Activated naive CD4-positive, alpha-beta T cell treated with anti-CD3 and anti-CD28 coated beads, Interleukin-2, amount 50 U/mL, for 24 hours (primary cell): ENCODE measurements at regions not wholly inside any gene's neighbourhood (a gene's known extent, or its start where the extent isn't known, plus 50 kb on each side); places are given as distances from the start of the nearest gene placed in this dataset.

Experiments used
- H3K27ac Mint-ChIP-seq: one replicate; pipeline ENCODE4 v1.8.0; 2021; ENCODE audit warnings: mild to moderate bottlenecking, mixed read lengths
- H3K27me3 Mint-ChIP-seq: one replicate; pipeline ENCODE4 v1.8.0; 2021; ENCODE audit warnings: mixed read lengths
- H3K36me3 Mint-ChIP-seq: one replicate; pipeline ENCODE4 v1.8.0; 2021; ENCODE audit warnings: mixed read lengths
- H3K4me1 Mint-ChIP-seq: one replicate; pipeline ENCODE4 v1.8.0; 2021; ENCODE audit warnings: mixed read lengths
- H3K4me3 Mint-ChIP-seq: one replicate; pipeline ENCODE4 v1.8.0; 2021; ENCODE audit warnings: mild to moderate bottlenecking, mixed read lengths
- H3K9me3 Mint-ChIP-seq: one replicate; pipeline ENCODE4 v1.8.0; 2021; ENCODE audit warnings: mixed read lengths

GRCh38 chr6:133645966-133646740 is 242.8 kb upstream of the TCF21 start:
- Mint-ChIP-seq H3K9me3 (no peaks in the 10 kb centered on the region), H3K4me1 (no peaks in the 10 kb centered on the region), H3K36me3 (no peaks in the 10 kb centered on the region), H3K4me3 (no peak overlapping the region), H3K27ac (no peak overlapping the region), H3K27me3 (peaks cover 6% of the 10 kb centered on the region)

GRCh38 chr6:133648581-133648980 is 240.3 kb upstream of the TCF21 start:
- Mint-ChIP-seq H3K9me3 (no peaks in the 10 kb centered on the region), H3K27ac (no peak overlapping the region), H3K4me3 (no peak overlapping the region), H3K36me3 (no peaks in the 10 kb centered on the region), H3K4me1 (no peaks in the 10 kb centered on the region), H3K27me3 (peaks cover 6% of the 10 kb centered on the region)

GRCh38 chr6:133671376-133671775 is 217.5 kb upstream of the TCF21 start:
- Mint-ChIP-seq H3K9me3 (peaks cover 4% of the 10 kb centered on the region), H3K4me3 (no peak overlapping the region), H3K27me3 (peaks cover 2% of the 10 kb centered on the region), H3K4me1 (no peaks in the 10 kb centered on the region), H3K27ac (no peak overlapping the region), H3K36me3 (no peaks in the 10 kb centered on the region)

- Mint-ChIP-seq H3K4me3 (no peak overlapping the region), H3K9me3 (peaks cover 4% of the 10 kb centered on the region), H3K36me3 (no peaks in the 10 kb centered on the region), H3K4me1 (no peaks in the 10 kb centered on the region), H3K27me3 (peaks cover 2% of the 10 kb centered on the region), H3K27ac (no peak overlapping the region)
These were observed 215.9 kb upstream of the TCF21 start for GRCh38 chr6:133673056-133673455.

GRCh38 chr6:133674661-133675060 is 214.3 kb upstream of the TCF21 start:
- Mint-ChIP-seq H3K9me3 (peaks cover 4% of the 10 kb centered on the region), H3K36me3 (no peaks in the 10 kb centered on the region), H3K27ac (no peak overlapping the region), H3K4me1 (no peaks in the 10 kb centered on the region), H3K4me3 (no peak overlapping the region), H3K27me3 (peaks cover 2% of the 10 kb centered on the region)

- H3K9me3 Mint-ChIP-seq: peaks cover 3% of the 10 kb centered on the region
- H3K27me3 Mint-ChIP-seq: no peaks in the 10 kb centered on the region
- no peak overlapping the region for H3K27ac Mint-ChIP-seq
- H3K4me3 Mint-ChIP-seq: no peak overlapping the region
- H3K4me1 Mint-ChIP-seq: no peaks in the 10 kb centered on the region
- no peaks in the 10 kb centered on the region for H3K36me3 Mint-ChIP-seq
These were observed 207.9 kb upstream of the TCF21 start for GRCh38 chr6:133680994-133681393.

- H3K9me3 Mint-ChIP-seq: no peaks in the 10 kb centered on the region
These were observed 207.0 kb upstream of the TCF21 start for GRCh38 chr6:133681891-133682290.

GRCh38 chr6:133682506-133683307 is 206.2 kb upstream of the TCF21 start:
- H3K27ac Mint-ChIP-seq: no peak overlapping the region
- no peaks in the 10 kb centered on the region for H3K36me3 Mint-ChIP-seq
- no peaks in the 10 kb centered on the region for H3K27me3 Mint-ChIP-seq
- H3K4me1 Mint-ChIP-seq: no peaks in the 10 kb centered on the region
- no peak overlapping the region for H3K4me3 Mint-ChIP-seq
- no peaks in the 10 kb centered on the region for H3K9me3 Mint-ChIP-seq

More at GRCh38 chr6:133681891-133682290, 207.0 kb upstream of the TCF21 start:
- no peak overlapping the region for H3K4me3 Mint-ChIP-seq
- H3K4me1 Mint-ChIP-seq: no peaks in the 10 kb centered on the region
- no peaks in the 10 kb centered on the region for H3K36me3 Mint-ChIP-seq
- no peak overlapping the region for H3K27ac Mint-ChIP-seq
- no peaks in the 10 kb centered on the region for H3K27me3 Mint-ChIP-seq

- H3K4me3 Mint-ChIP-seq: no peak overlapping the region
- no peak overlapping the region for H3K27ac Mint-ChIP-seq
- H3K36me3 Mint-ChIP-seq: no peaks in the 10 kb centered on the region
- no peaks in the 10 kb centered on the region for H3K27me3 Mint-ChIP-seq
- H3K4me1 Mint-ChIP-seq: no peaks in the 10 kb centered on the region
- H3K9me3 Mint-ChIP-seq: no peaks in the 10 kb centered on the region
These were observed 205.7 kb upstream of the TCF21 start for GRCh38 chr6:133683308-133683580.

GRCh38 chr6:133683606-133684005 is 205.3 kb upstream of the TCF21 start:
- H3K9me3 Mint-ChIP-seq: no peaks in the 10 kb centered on the region
- no peaks in the 10 kb centered on the region for H3K4me1 Mint-ChIP-seq

GRCh38 chr6:133688705-133689492 is 200.0 kb upstream of the TCF21 start:
- Mint-ChIP-seq H3K4me1 (no peaks in the 10 kb centered on the region), H3K27me3 (no peaks in the 10 kb centered on the region), H3K36me3 (no peaks in the 10 kb centered on the region), H3K4me3 (no peak overlapping the region), H3K27ac (no peak overlapping the region), H3K9me3 (peaks cover 5% of the 10 kb centered on the region)

More at GRCh38 chr6:133683606-133684005, 205.3 kb upstream of the TCF21 start:
- Mint-ChIP-seq H3K36me3 (no peaks in the 10 kb centered on the region), H3K4me3 (no peak overlapping the region), H3K27me3 (no peaks in the 10 kb centered on the region), H3K27ac (no peak overlapping the region)

GRCh38 chr6:133689863-133690262 is 199.1 kb upstream of the TCF21 start:
- peaks cover 5% of the 10 kb centered on the region for H3K9me3 Mint-ChIP-seq
- H3K36me3 Mint-ChIP-seq: no peaks in the 10 kb centered on the region
- no peaks in the 10 kb centered on the region for H3K27me3 Mint-ChIP-seq

GRCh38 chr6:133693565-133693964 is 195.3 kb upstream of the TCF21 start:
- Mint-ChIP-seq H3K4me3 (no peak overlapping the region), H3K4me1 (no peaks in the 10 kb centered on the region), H3K9me3 (peaks cover 13% of the 10 kb centered on the region), H3K27ac (no peak overlapping the region), H3K27me3 (peaks cover 3% of the 10 kb centered on the region), H3K36me3 (no peaks in the 10 kb centered on the region)

More at GRCh38 chr6:133689863-133690262, 199.1 kb upstream of the TCF21 start:
- Mint-ChIP-seq H3K4me3 (no peak overlapping the region), H3K27ac (no peak overlapping the region), H3K4me1 (no peaks in the 10 kb centered on the region)

- no peaks in the 10 kb centered on the region for H3K4me1 Mint-ChIP-seq
- peaks cover 13% of the 10 kb centered on the region for H3K9me3 Mint-ChIP-seq
- peaks cover 3% of the 10 kb centered on the region for H3K27me3 Mint-ChIP-seq
- no peaks in the 10 kb centered on the region for H3K36me3 Mint-ChIP-seq
- H3K4me3 Mint-ChIP-seq: no peak overlapping the region
- H3K27ac Mint-ChIP-seq: no peak overlapping the region
These were observed 191.7 kb upstream of the TCF21 start for GRCh38 chr6:133697185-133697584.

GRCh38 chr6:133697666-133698065 is 191.2 kb upstream of the TCF21 start:
- Mint-ChIP-seq H3K9me3 (peaks cover 12% of the 10 kb centered on the region), H3K36me3 (no peaks in the 10 kb centered on the region), H3K27ac (no peak overlapping the region)

GRCh38 chr6:133698272-133698671 is 190.6 kb upstream of the TCF21 start:
- peaks cover 8% of the 10 kb centered on the region for H3K9me3 Mint-ChIP-seq
- H3K4me3 Mint-ChIP-seq: no peak overlapping the region

More at GRCh38 chr6:133697666-133698065, 191.2 kb upstream of the TCF21 start:
- no peaks in the 10 kb centered on the region for H3K4me1 Mint-ChIP-seq
- peaks cover 3% of the 10 kb centered on the region for H3K27me3 Mint-ChIP-seq
- H3K4me3 Mint-ChIP-seq: no peak overlapping the region

More at GRCh38 chr6:133698272-133698671, 190.6 kb upstream of the TCF21 start:
- Mint-ChIP-seq H3K36me3 (no peaks in the 10 kb centered on the region), H3K4me1 (no peaks in the 10 kb centered on the region), H3K27me3 (peaks cover 3% of the 10 kb centered on the region), H3K27ac (no peak overlapping the region)
